Hepatocyte (in vitro differentiated cells): ENCODE measurements at regions not wholly inside any gene's neighbourhood (a gene's known extent, or its start where the extent isn't known, plus 50 kb on each side); places are given as distances from the start of the nearest gene placed in this dataset.

Experiments used
- DNase-seq: peaks from one replicate; pipeline ENCODE4 v3.0.0-alpha.2; 2016; ENCODE audit warnings: low spot score
- H2AFZ ChIP-seq: fragments of 200-600 bp; sonication (generic); 2 replicates; pipeline ENCODE4 v1.6.0; 2016; ENCODE audit warnings: antibody characterized with exemption, mild to moderate bottlenecking
- H3K27ac ChIP-seq: fragments of 200-600 bp; sonication (generic); 2 replicates; pipeline ENCODE4 v1.5.1; 2016; ENCODE audit warnings: mild to moderate bottlenecking
- H3K27me3 ChIP-seq: fragments of 200-600 bp; sonication (generic); 2 replicates; pipeline ENCODE4 v1.6.1; 2016
- H3K36me3 ChIP-seq: fragments of 200-600 bp; sonication (generic); replicated peaks from 2 replicates; pipeline ENCODE4 v1.5.1; 2016; ENCODE audit warnings: low read depth; ENCODE audit not compliant: insufficient read depth
- H3K4me1 ChIP-seq: fragments of 200-600 bp; sonication (generic); 2 replicates; pipeline ENCODE4 v1.5.1; 2016; ENCODE audit warnings: mild to moderate bottlenecking, moderate library complexity; ENCODE audit not compliant: insufficient read depth
- H3K4me2 ChIP-seq: fragments of 200-600 bp; sonication (generic); 2 replicates; pipeline ENCODE4 v1.6.0; 2016
- H3K4me3 ChIP-seq: fragments of 200-600 bp; sonication (generic); 2 replicates; pipeline ENCODE4 v1.5.1; 2016; ENCODE audit warnings: mild to moderate bottlenecking
- H3K79me2 ChIP-seq: fragments of 200-600 bp; sonication (generic); 2 replicates; pipeline ENCODE4 v1.6.0; 2017; ENCODE audit warnings: mild to moderate bottlenecking
- H3K9me2 ChIP-seq: fragments of 200-600 bp; sonication (generic); replicated peaks from 2 replicates; pipeline ENCODE4 v1.6.0; 2017; ENCODE audit warnings: mild to moderate bottlenecking; ENCODE audit not compliant: insufficient read depth
- H3K9me3 ChIP-seq: fragments of 200-600 bp; sonication (generic); 2 replicates; pipeline ENCODE4 v1.5.1; 2016; ENCODE audit warnings: low read depth, mild to moderate bottlenecking
- H4K20me1 ChIP-seq: fragments of 200-600 bp; sonication (generic); 2 replicates; pipeline ENCODE4 v1.6.0; 2016; ENCODE audit warnings: mild to moderate bottlenecking; ENCODE audit not compliant: insufficient read depth, poor library complexity, severe bottlenecking
- EZH2 ChIP-seq: fragments of 200-600 bp; sonication (generic); IDR thresholded peaks from 2 replicates; pipeline ENCODE4 v1.6.1; 2016; ENCODE audit warnings: antibody characterized with exemption, mild to moderate bottlenecking, borderline replicate concordance
- EZH2phosphoT487 ChIP-seq: fragments of 200-600 bp; sonication (generic); IDR thresholded peaks from one replicate; pipeline ENCODE4 v1.6.1; 2018; ENCODE audit warnings: antibody characterized with exemption, mild to moderate bottlenecking, low read depth, moderate library complexity; ENCODE audit not compliant: unreplicated experiment, severe bottlenecking
- WGBS: methylation state at CpG from one replicate; pipeline ENCODE4 v1.1.6; 2016; ENCODE audit warnings: low lambda C conversion rate; ENCODE audit errors: missing lambda C conversion rate; 5-methylcytosine and 5-hydroxymethylcytosine counted together
- TF ChIP-seq, protein P1 (sequence below): fragments of 200-600 bp; sonication (generic); IDR thresholded peaks from 2 replicates; pipeline ENCODE4 v1.5.1; 2016; ENCODE audit warnings: antibody characterized with exemption, mild to moderate bottlenecking; ENCODE audit not compliant: poor library complexity

DNA sequence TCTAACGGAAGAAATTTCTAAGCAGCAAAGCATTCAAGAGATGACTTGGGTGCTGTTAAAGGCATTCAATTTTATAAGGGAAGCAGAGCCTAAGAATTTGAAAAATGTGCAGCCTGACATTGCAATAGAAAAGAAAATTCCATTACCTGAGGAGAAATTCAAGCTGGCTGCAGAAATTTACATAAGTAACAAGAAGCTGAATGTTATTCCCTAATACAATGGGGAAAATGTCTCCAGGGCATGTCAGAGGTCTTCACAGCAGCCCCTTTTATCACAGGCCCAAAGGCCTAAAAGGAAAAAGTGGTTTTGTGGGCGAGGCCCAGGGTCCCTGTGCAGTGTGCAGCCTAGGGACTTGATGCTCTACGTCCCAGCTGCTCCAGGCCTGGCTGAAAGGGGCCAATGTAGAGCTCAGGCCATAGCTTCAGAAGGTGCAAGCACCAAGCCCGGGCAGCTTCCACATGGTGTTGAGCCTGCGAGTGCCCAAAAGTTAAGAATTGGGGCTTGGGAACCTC, 306.7 kb downstream of the RDH14 start:
- no peak for DNase-seq
- H3K9me3 ChIP-seq: no peaks in the 10 kb centered on the region
- H3K36me3 ChIP-seq: no peaks in the 10 kb centered on the region
- H4K20me1 ChIP-seq: no peaks in the 10 kb centered on the region
- TF ChIP-seq, protein P1, sequence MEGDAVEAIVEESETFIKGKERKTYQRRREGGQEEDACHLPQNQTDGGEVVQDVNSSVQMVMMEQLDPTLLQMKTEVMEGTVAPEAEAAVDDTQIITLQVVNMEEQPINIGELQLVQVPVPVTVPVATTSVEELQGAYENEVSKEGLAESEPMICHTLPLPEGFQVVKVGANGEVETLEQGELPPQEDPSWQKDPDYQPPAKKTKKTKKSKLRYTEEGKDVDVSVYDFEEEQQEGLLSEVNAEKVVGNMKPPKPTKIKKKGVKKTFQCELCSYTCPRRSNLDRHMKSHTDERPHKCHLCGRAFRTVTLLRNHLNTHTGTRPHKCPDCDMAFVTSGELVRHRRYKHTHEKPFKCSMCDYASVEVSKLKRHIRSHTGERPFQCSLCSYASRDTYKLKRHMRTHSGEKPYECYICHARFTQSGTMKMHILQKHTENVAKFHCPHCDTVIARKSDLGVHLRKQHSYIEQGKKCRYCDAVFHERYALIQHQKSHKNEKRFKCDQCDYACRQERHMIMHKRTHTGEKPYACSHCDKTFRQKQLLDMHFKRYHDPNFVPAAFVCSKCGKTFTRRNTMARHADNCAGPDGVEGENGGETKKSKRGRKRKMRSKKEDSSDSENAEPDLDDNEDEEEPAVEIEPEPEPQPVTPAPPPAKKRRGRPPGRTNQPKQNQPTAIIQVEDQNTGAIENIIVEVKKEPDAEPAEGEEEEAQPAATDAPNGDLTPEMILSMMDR: no peak
- TF ChIP-seq EZH2phosphoT487 (no peak), EZH2 (no peak)
- no peak overlapping the region for H2AFZ ChIP-seq
- H3K27ac ChIP-seq: no peak overlapping the region
- no peaks in the 10 kb centered on the region for H3K79me2 ChIP-seq
- H3K9me2 ChIP-seq: no peaks in the 10 kb centered on the region
- no peaks in the 10 kb centered on the region for H3K4me1 ChIP-seq
- no peak overlapping the region for H3K4me2 ChIP-seq
- 92% methylated on average over 5 of the region's 5 CpGs for WGBS
- H3K4me3 ChIP-seq: no peak overlapping the region
- no peaks in the 10 kb centered on the region for H3K27me3 ChIP-seq

DNA sequence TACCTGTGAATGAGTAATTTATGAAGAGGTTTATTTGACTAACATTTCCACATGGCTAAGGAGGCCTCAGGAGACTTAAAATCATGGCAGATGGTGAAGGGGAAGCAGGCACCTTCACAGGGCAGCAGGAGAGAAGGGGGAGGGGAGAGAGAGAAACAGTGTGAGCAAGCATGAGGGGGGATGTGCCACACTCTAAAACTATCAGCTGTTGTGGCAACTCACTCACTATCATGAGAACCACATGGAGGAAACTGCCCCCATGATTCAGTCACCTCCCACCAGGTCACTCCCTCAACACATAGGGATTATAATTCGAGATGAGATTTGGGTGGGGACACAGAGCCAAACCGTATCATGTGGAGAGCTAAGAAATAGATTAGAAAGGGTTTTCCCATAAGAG, 309.0 kb downstream of the RDH14 start:
- Histone ChIP-seq H3K4me1 (no peaks in the 10 kb centered on the region), H3K9me3 (no peaks in the 10 kb centered on the region), H3K79me2 (no peaks in the 10 kb centered on the region), H3K4me3 (no peak overlapping the region), H3K27ac (no peak overlapping the region), H2AFZ (no peak overlapping the region), H3K4me2 (no peak overlapping the region), H3K36me3 (no peaks in the 10 kb centered on the region), H4K20me1 (no peaks in the 10 kb centered on the region), H3K9me2 (no peaks in the 10 kb centered on the region), H3K27me3 (no peaks in the 10 kb centered on the region)
- TF ChIP-seq EZH2phosphoT487: no peak
- TF ChIP-seq, protein P1: no peak
- WGBS: 87% methylated on average over 2 of the region's 2 CpGs
- no peak for DNase-seq

GRCh38 chr2:18247282-18248110, 313.0 kb downstream of the RDH14 start:
- Histone ChIP-seq H3K27me3 (no peaks in the 10 kb centered on the region), H4K20me1 (no peaks in the 10 kb centered on the region), H3K9me3 (no peaks in the 10 kb centered on the region), H3K4me2 (peak overlapping the region; percentile 13), H3K4me3 (no peak overlapping the region), H2AFZ (no peak overlapping the region), H3K4me1 (no peaks in the 10 kb centered on the region), H3K27ac (no peak overlapping the region), H3K9me2 (no peaks in the 10 kb centered on the region), H3K79me2 (no peaks in the 10 kb centered on the region), H3K36me3 (no peaks in the 10 kb centered on the region)
- WGBS: 65% methylated on average over 7 of the region's 7 CpGs
- DNase-seq: no peak
- no peak for TF ChIP-seq EZH2phosphoT487
- TF ChIP-seq, protein P1: no peak
- TF ChIP-seq EZH2: no peak
